ENCODE measurements at regions not wholly inside any gene's neighbourhood (a gene's known extent, or its start where the extent isn't known, plus 50 kb on each side); places are given as distances from the start of the nearest gene placed in this dataset.
"Not testable (repeated sequence)": the region's sequence is repeated elsewhere in the genome, so short reads cannot be mapped to it uniquely, and the experiment has no call there.

- Mint-ChIP-seq H3K4me3 (no peak overlapping the region), H3K27ac (no peak overlapping the region), H3K27me3 (no peaks in the 10 kb centered on the region), H3K9me3 (peaks cover 0 to 16% (median 3%) of the 10 kb centered on the region in 7 donors), H3K4me1 (no peaks in the 10 kb centered on the region), H3K36me3 (no peaks in the 10 kb centered on the region)
- H3K27ac ChIP-seq (ENCODE audit: insufficient read depth, low read length, poor library complexity, severe bottlenecking) = no peak overlapping the region
- H3K9me3 ChIP-seq (ENCODE audit: control insufficient read depth in 2 of 2, low read length in 2 of 2) = no peaks in the 10 kb centered on the region
- H3K4me3 ChIP-seq (ENCODE audit: low read depth, low read length) = no peak overlapping the region
- no peaks in the 10 kb centered on the region for H3K4me1 ChIP-seq (ENCODE audit: control insufficient read depth, insufficient read depth, low read length, poor library complexity, severe bottlenecking)
- ATAC-seq (ENCODE audit: low read depth in 2 of 2) = no peak
- no peaks in the 10 kb centered on the region for H3K36me3 ChIP-seq (ENCODE audit: control insufficient read depth, insufficient read depth, low read length)
- no peaks in the 10 kb centered on the region for H3K27me3 ChIP-seq (ENCODE audit: control insufficient read depth, insufficient read depth, low read length)
- no peak for DNase-seq
These were observed 413.8 kb upstream of the RAB6C start for GRCh38 chr2:129565551-129566109.

GRCh38 chr2:129570812-129571211 is 408.7 kb upstream of the RAB6C start:
- not testable (repeated sequence) for H3K27ac ChIP-seq (ENCODE audit: insufficient read depth, low read length, poor library complexity, severe bottlenecking); H3K4me3 Mint-ChIP-seq; H3K36me3 ChIP-seq (ENCODE audit: control insufficient read depth, insufficient read depth, low read length); H3K9me3 ChIP-seq (ENCODE audit: control insufficient read depth in 2 of 2, low read length in 2 of 2); DNase-seq; H3K36me3 Mint-ChIP-seq; H3K4me3 ChIP-seq (ENCODE audit: low read depth, low read length); H3K4me1 ChIP-seq (ENCODE audit: control insufficient read depth, insufficient read depth, low read length, poor library complexity, severe bottlenecking); H3K4me1 Mint-ChIP-seq; H3K27me3 ChIP-seq (ENCODE audit: control insufficient read depth, insufficient read depth, low read length); H3K27me3 Mint-ChIP-seq; H3K27ac Mint-ChIP-seq; ATAC-seq (ENCODE audit: low read depth in 2 of 2)
- H3K9me3 Mint-ChIP-seq = peaks cover 0 to 30% (median 5%) of the 10 kb centered on the region in 7 donors

- no peak overlapping the region for H3K27ac ChIP-seq (ENCODE audit: insufficient read depth, low read length, poor library complexity, severe bottlenecking)
- DNase-seq (no peak), ATAC-seq (ENCODE audit: low read depth in 2 of 2) (no peak)
- Mint-ChIP-seq H3K27me3 (no peaks in the 10 kb centered on the region), H3K4me3 (no peak overlapping the region), H3K4me1 (no peaks in the 10 kb centered on the region), H3K9me3 (peaks cover 0 to 22% (median 8%) of the 10 kb centered on the region in 7 donors), H3K27ac (no peak overlapping the region), H3K36me3 (no peaks in the 10 kb centered on the region)
- no peak overlapping the region for H3K4me3 ChIP-seq (ENCODE audit: low read depth, low read length)
- no peaks in the 10 kb centered on the region for H3K4me1 ChIP-seq (ENCODE audit: control insufficient read depth, insufficient read depth, low read length, poor library complexity, severe bottlenecking)
- no peaks in the 10 kb centered on the region for H3K27me3 ChIP-seq (ENCODE audit: control insufficient read depth, insufficient read depth, low read length)
- H3K36me3 ChIP-seq (ENCODE audit: control insufficient read depth, insufficient read depth, low read length) = no peaks in the 10 kb centered on the region
- no peaks in the 10 kb centered on the region for H3K9me3 ChIP-seq (ENCODE audit: control insufficient read depth in 2 of 2, low read length in 2 of 2)
These were observed 404.0 kb upstream of the RAB6C start for GRCh38 chr2:129575431-129575830.

- Histone ChIP-seq H3K36me3 (ENCODE audit: control insufficient read depth, insufficient read depth, low read length) (no peaks in the 10 kb centered on the region), H3K4me3 (ENCODE audit: low read depth, low read length) (no peak overlapping the region)
These were observed 403.6 kb upstream of the RAB6C start for GRCh38 chr2:129575880-129576279.

GRCh38 chr2:129580001-129580400 is 399.5 kb upstream of the RAB6C start:
- H3K36me3 Mint-ChIP-seq = no peaks in the 10 kb centered on the region

More at GRCh38 chr2:129575880-129576279, 403.6 kb upstream of the RAB6C start:
- no peak overlapping the region for H3K4me3 Mint-ChIP-seq
- H3K27me3 ChIP-seq (ENCODE audit: control insufficient read depth, insufficient read depth, low read length) = no peaks in the 10 kb centered on the region
- no peak for DNase-seq
- H3K9me3 ChIP-seq (ENCODE audit: control insufficient read depth in 2 of 2, low read length in 2 of 2) = peaks cover 0 to under 1% of the 10 kb centered on the region in 2 experiments
- H3K36me3 Mint-ChIP-seq = no peaks in the 10 kb centered on the region
- H3K27ac Mint-ChIP-seq = no peak overlapping the region
- no peaks in the 10 kb centered on the region for H3K4me1 Mint-ChIP-seq
- H3K27me3 Mint-ChIP-seq = no peaks in the 10 kb centered on the region
- H3K27ac ChIP-seq (ENCODE audit: insufficient read depth, low read length, poor library complexity, severe bottlenecking) = no peak overlapping the region
- H3K9me3 Mint-ChIP-seq = peaks cover 0 to 19% (median 7%) of the 10 kb centered on the region in 7 donors
- ATAC-seq (ENCODE audit: low read depth in 2 of 2) = no peak
- no peaks in the 10 kb centered on the region for H3K4me1 ChIP-seq (ENCODE audit: control insufficient read depth, insufficient read depth, low read length, poor library complexity, severe bottlenecking)

GRCh38 chr2:129585760-129586159 is 393.7 kb upstream of the RAB6C start:
- Histone ChIP-seq H3K4me3 (ENCODE audit: low read depth, low read length) (no peak overlapping the region), H3K27ac (ENCODE audit: insufficient read depth, low read length, poor library complexity, severe bottlenecking) (no peak overlapping the region), H3K36me3 (ENCODE audit: control insufficient read depth, insufficient read depth, low read length) (no peaks in the 10 kb centered on the region), H3K4me1 (ENCODE audit: control insufficient read depth, insufficient read depth, low read length, poor library complexity, severe bottlenecking) (no peaks in the 10 kb centered on the region), H3K9me3 (ENCODE audit: control insufficient read depth in 2 of 2, low read length in 2 of 2) (peaks cover 0 to 10% of the 10 kb centered on the region in 2 experiments), H3K27me3 (ENCODE audit: control insufficient read depth, insufficient read depth, low read length) (no peaks in the 10 kb centered on the region)
- Mint-ChIP-seq H3K27ac (no peak overlapping the region), H3K27me3 (no peaks in the 10 kb centered on the region), H3K4me3 (no peak overlapping the region), H3K9me3 (peaks cover 0 to 12% (median 3%) of the 10 kb centered on the region in 7 donors), H3K36me3 (no peaks in the 10 kb centered on the region), H3K4me1 (no peaks in the 10 kb centered on the region)
- ATAC-seq (ENCODE audit: low read depth in 2 of 2) = no peak
- DNase-seq = no peak

More at GRCh38 chr2:129580001-129580400, 399.5 kb upstream of the RAB6C start:
- Mint-ChIP-seq H3K27me3 (no peaks in the 10 kb centered on the region), H3K9me3 (peaks cover 0 to 15% (median 5%) of the 10 kb centered on the region in 7 donors), H3K4me3 (no peak overlapping the region), H3K27ac (no peak overlapping the region), H3K4me1 (no peaks in the 10 kb centered on the region)
- ATAC-seq (ENCODE audit: low read depth in 2 of 2) = no peak
- Histone ChIP-seq H3K4me1 (ENCODE audit: control insufficient read depth, insufficient read depth, low read length, poor library complexity, severe bottlenecking) (no peaks in the 10 kb centered on the region), H3K27ac (ENCODE audit: insufficient read depth, low read length, poor library complexity, severe bottlenecking) (no peak overlapping the region), H3K4me3 (ENCODE audit: low read depth, low read length) (no peak overlapping the region), H3K27me3 (ENCODE audit: control insufficient read depth, insufficient read depth, low read length) (no peaks in the 10 kb centered on the region), H3K36me3 (ENCODE audit: control insufficient read depth, insufficient read depth, low read length) (no peaks in the 10 kb centered on the region), H3K9me3 (ENCODE audit: control insufficient read depth in 2 of 2, low read length in 2 of 2) (peaks cover 0 to 10% of the 10 kb centered on the region in 2 experiments)
- DNase-seq = no peak

- DNase-seq = no peak
These were observed 391.9 kb upstream of the RAB6C start for GRCh38 chr2:129587426-129588064.

GRCh38 chr2:129604560-129604959 is 374.9 kb upstream of the RAB6C start:
- H3K27ac Mint-ChIP-seq = no peak overlapping the region
- no peak for DNase-seq
- no peaks in the 10 kb centered on the region for H3K4me1 ChIP-seq (ENCODE audit: control insufficient read depth, insufficient read depth, low read length, poor library complexity, severe bottlenecking)

More at GRCh38 chr2:129587426-129588064, 391.9 kb upstream of the RAB6C start:
- no peaks in the 10 kb centered on the region for H3K9me3 ChIP-seq (ENCODE audit: control insufficient read depth in 2 of 2, low read length in 2 of 2)
- Mint-ChIP-seq H3K9me3 (peaks cover 0 to 8% (median 0%) of the 10 kb centered on the region in 7 donors), H3K4me1 (no peaks in the 10 kb centered on the region), H3K27me3 (no peaks in the 10 kb centered on the region), H3K36me3 (no peaks in the 10 kb centered on the region), H3K27ac (no peak overlapping the region), H3K4me3 (no peak overlapping the region)
- no peak overlapping the region for H3K27ac ChIP-seq (ENCODE audit: insufficient read depth, low read length, poor library complexity, severe bottlenecking)
- no peaks in the 10 kb centered on the region for H3K4me1 ChIP-seq (ENCODE audit: control insufficient read depth, insufficient read depth, low read length, poor library complexity, severe bottlenecking)
- no peak for ATAC-seq (ENCODE audit: low read depth in 2 of 2)
- no peaks in the 10 kb centered on the region for H3K27me3 ChIP-seq (ENCODE audit: control insufficient read depth, insufficient read depth, low read length)
- H3K4me3 ChIP-seq (ENCODE audit: low read depth, low read length) = no peak overlapping the region
- H3K36me3 ChIP-seq (ENCODE audit: control insufficient read depth, insufficient read depth, low read length) = no peaks in the 10 kb centered on the region

More at GRCh38 chr2:129604560-129604959, 374.9 kb upstream of the RAB6C start:
- Histone ChIP-seq H3K27me3 (ENCODE audit: control insufficient read depth, insufficient read depth, low read length) (no peaks in the 10 kb centered on the region), H3K36me3 (ENCODE audit: control insufficient read depth, insufficient read depth, low read length) (no peaks in the 10 kb centered on the region), H3K27ac (ENCODE audit: insufficient read depth, low read length, poor library complexity, severe bottlenecking) (no peak overlapping the region), H3K4me3 (ENCODE audit: low read depth, low read length) (no peak overlapping the region), H3K9me3 (ENCODE audit: control insufficient read depth in 2 of 2, low read length in 2 of 2) (no peaks in the 10 kb centered on the region)
- no peaks in the 10 kb centered on the region for H3K36me3 Mint-ChIP-seq
- no peaks in the 10 kb centered on the region for H3K4me1 Mint-ChIP-seq
- H3K27me3 Mint-ChIP-seq = no peaks in the 10 kb centered on the region
- H3K9me3 Mint-ChIP-seq = peaks cover 0 to 14% (median 0%) of the 10 kb centered on the region in 7 donors
- H3K4me3 Mint-ChIP-seq = no peak overlapping the region
- no peak for ATAC-seq (ENCODE audit: low read depth in 2 of 2)

Data from CD4-positive, CD25-positive, alpha-beta regulatory T cell (primary cell).